ENCODE measurements at regions not wholly inside any gene's neighbourhood (a gene's known extent, or its start where the extent isn't known, plus 50 kb on each side); places are given as distances from the start of the nearest gene placed in this dataset.

- Histone ChIP-seq H3K9me3 (ENCODE audit: low read depth, low read length) (no peaks in the 10 kb centered on the region), H3K27me3 (ENCODE audit: insufficient read depth, low read length) (no peaks in the 10 kb centered on the region), H3K36me3 (ENCODE audit: insufficient read depth, low read length) (no peaks in the 10 kb centered on the region), H3K79me2 (ENCODE audit: insufficient read depth, low read length) (no peaks in the 10 kb centered on the region), H3K4me2 (ENCODE audit: insufficient read depth, low read length) (no peak overlapping the region), H3K27ac (ENCODE audit: low read depth, low read length) (no peak overlapping the region), H4K20me1 (ENCODE audit: insufficient read depth, low read length) (no peaks in the 10 kb centered on the region), H2AFZ (ENCODE audit: low read length) (no peak overlapping the region), H3K4me3 (ENCODE audit: insufficient read depth, low read length) (no peak overlapping the region), H3K4me1 (ENCODE audit: insufficient read depth, low read length) (peaks cover 8% of the 10 kb centered on the region)
- no peak for TF ChIP-seq CTCF (IDR thresholded peaks at IDR 0.05; ENCODE audit: extremely low read depth, low read depth, low read length)
- DNase-seq (ENCODE audit: insufficient read length, low spot score, missing footprints) = no peak
These were observed 92.5 kb upstream of the SLC35G4 start for GRCh38 chr18:11516751-11517503.

- DNase-seq (ENCODE audit: insufficient read length, low spot score, missing footprints) = no peak
- Histone ChIP-seq H3K79me2 (ENCODE audit: insufficient read depth, low read length) (no peaks in the 10 kb centered on the region), H2AFZ (ENCODE audit: low read length) (peak overlapping the region; percentile 22), H3K27ac (ENCODE audit: low read depth, low read length) (no peak overlapping the region), H3K4me3 (ENCODE audit: insufficient read depth, low read length) (no peak overlapping the region), H4K20me1 (ENCODE audit: insufficient read depth, low read length) (no peaks in the 10 kb centered on the region), H3K27me3 (ENCODE audit: insufficient read depth, low read length) (no peaks in the 10 kb centered on the region), H3K9me3 (ENCODE audit: low read depth, low read length) (no peaks in the 10 kb centered on the region), H3K36me3 (ENCODE audit: insufficient read depth, low read length) (no peaks in the 10 kb centered on the region), H3K4me1 (ENCODE audit: insufficient read depth, low read length) (peaks cover 2% of the 10 kb centered on the region), H3K4me2 (ENCODE audit: insufficient read depth, low read length) (no peak overlapping the region)
- no peak for TF ChIP-seq CTCF (IDR thresholded peaks at IDR 0.05; ENCODE audit: extremely low read depth, low read depth, low read length)
These were observed 95.1 kb upstream of the SLC35G4 start for GRCh38 chr18:11514267-11514666.

- no peaks in the 10 kb centered on the region for H3K27me3 ChIP-seq (ENCODE audit: insufficient read depth, low read length)
- no peaks in the 10 kb centered on the region for H3K79me2 ChIP-seq (ENCODE audit: insufficient read depth, low read length)
- H3K4me2 ChIP-seq (ENCODE audit: insufficient read depth, low read length) = no peak overlapping the region
- no peak overlapping the region for H3K4me3 ChIP-seq (ENCODE audit: insufficient read depth, low read length)
- H3K9me3 ChIP-seq (ENCODE audit: low read depth, low read length) = no peaks in the 10 kb centered on the region
- no peaks in the 10 kb centered on the region for H3K4me1 ChIP-seq (ENCODE audit: insufficient read depth, low read length)
- DNase-seq (ENCODE audit: insufficient read length, low spot score, missing footprints) = no peak
- TF ChIP-seq CTCF (IDR thresholded peaks at IDR 0.05; ENCODE audit: extremely low read depth, low read depth, low read length) = peak; percentile 45
- H2AFZ ChIP-seq (ENCODE audit: low read length) = no peak overlapping the region
- no peaks in the 10 kb centered on the region for H3K36me3 ChIP-seq (ENCODE audit: insufficient read depth, low read length)
- no peak overlapping the region for H3K27ac ChIP-seq (ENCODE audit: low read depth, low read length)
- H4K20me1 ChIP-seq (ENCODE audit: insufficient read depth, low read length) = no peaks in the 10 kb centered on the region
These were observed 97.0 kb upstream of the SLC35G4 start for GRCh38 chr18:11512096-11513025.

Measured in osteoblast (primary cell).